Lung (tissue), 11 donors: ENCODE measurements at regions not wholly inside any gene's neighbourhood (a gene's known extent, or its start where the extent isn't known, plus 50 kb on each side); places are given as distances from the start of the nearest gene placed in this dataset.

Experiments used
- ATAC-seq: fragments of 200-7000 bp; cut with Tn5 transposase; one replicate; pipeline ENCODE4 v1.9.1; 2020; ENCODE audit warnings: moderate number of reproducible peaks; ENCODE audit not compliant: insufficient read depth, low FRiP score
- DNase-seq, 3 donors: peaks; one replicate each; pipeline ENCODE4 v3.0.0-alpha.2; 2013 to 2017
- H3K27ac ChIP-seq, 2 donors: one replicate each; pipeline ENCODE4 v1.5.1; 2013; ENCODE audit warnings: mild to moderate bottlenecking in 2 of 2, moderate library complexity in 2 of 2, control low read depth in 1 of 2, inconsistent platforms in 1 of 2, low read depth in 1 of 2, low read length in 1 of 2
- H3K27me3 ChIP-seq, 3 donors: one replicate each; pipeline ENCODE4 v1.5.1; 2013; ENCODE audit warnings: low read length in 2 of 3; ENCODE audit not compliant: control insufficient read depth in 3 of 3, insufficient read depth in 3 of 3
- H3K36me3 ChIP-seq, 4 donors: one replicate each; pipeline ENCODE4 v1.5.1; 2013; ENCODE audit warnings: low read length in 4 of 4, mild to moderate bottlenecking in 1 of 4, moderate library complexity in 1 of 4; ENCODE audit not compliant: control insufficient read depth in 4 of 4, insufficient read depth in 4 of 4
- H3K4me1 ChIP-seq, 5 donors: one replicate each; pipeline ENCODE4 v1.5.1; 2013; ENCODE audit warnings: low read length in 5 of 5, mild to moderate bottlenecking in 2 of 5, moderate library complexity in 1 of 5; ENCODE audit not compliant: control insufficient read depth in 5 of 5, insufficient read depth in 5 of 5
- H3K4me3 ChIP-seq: one replicate; pipeline ENCODE4 v1.5.1; 2013; ENCODE audit warnings: mild to moderate bottlenecking, control low read depth, moderate library complexity
- H3K9ac ChIP-seq, 2 donors: one replicate each; pipeline ENCODE4 v1.5.1; 2013; ENCODE audit warnings: low read length in 2 of 2, control low read depth in 1 of 2; ENCODE audit not compliant: insufficient read depth in 1 of 2
- H3K9me3 ChIP-seq, 4 donors: one replicate each; pipeline ENCODE4 v1.5.1; 2013; ENCODE audit warnings: low read length in 3 of 4, mild to moderate bottlenecking in 1 of 4, moderate library complexity in 1 of 4; ENCODE audit not compliant: control insufficient read depth in 4 of 4, insufficient read depth in 3 of 4
- CTCF ChIP-seq: IDR thresholded peaks from 2 replicates; pipeline ENCODE4 v1.5.1; 2012; ENCODE audit warnings: mild to moderate bottlenecking; ENCODE audit errors: control extremely low read depth, extremely low read depth
- WGBS, 2 donors: extraction: QIAGEN DNeasy Blood & Tissue Kit; methylation state at CpG; one replicate each; pipeline ENCODE4 v1.1.7; 2013; 5-methylcytosine and 5-hydroxymethylcytosine counted together
- donor health status: control.
- donor health status: control.
- donor health status: Bipolar disorder and iron deficiency.
- donor health status: healthy.
- donor health status: DM: yes; HTN: yes; CAD: no.

- no peak overlapping the region for H3K4me3 ChIP-seq
- WGBS, 2 donors: 82 to 87% methylated on average over 4 of the region's 4 CpGs
- H3K9ac ChIP-seq: no peak overlapping the region
- H3K9me3 ChIP-seq: peaks cover 0 to 5% (median 0%) of the 10 kb centered on the region in 4 donors
- H3K36me3 ChIP-seq: no peaks in the 10 kb centered on the region
- no peak for DNase-seq
- H3K4me1 ChIP-seq: no peaks in the 10 kb centered on the region
- TF ChIP-seq CTCF: no peak
- ATAC-seq: no peak
- H3K27me3 ChIP-seq: no peaks in the 10 kb centered on the region
- H3K27ac ChIP-seq: no peak overlapping the region
Measured at GRCh38 chr3:6612034-6612616, 248.8 kb upstream of the GRM7 start.

GRCh38 chr3:6622260-6622659 is 238.7 kb upstream of the GRM7 start:
- WGBS, 2 donors: 39 to 89% methylated on average over 2 of the region's 2 CpGs
- Histone ChIP-seq H3K9me3 (no peaks in the 10 kb centered on the region), H3K36me3 (no peaks in the 10 kb centered on the region), H3K4me1 (no peaks in the 10 kb centered on the region), H3K9ac (no peak overlapping the region), H3K27ac (no peak overlapping the region), H3K4me3 (no peak overlapping the region), H3K27me3 (no peaks in the 10 kb centered on the region)
- no peak for TF ChIP-seq CTCF
- ATAC-seq: no peak
- no peak for DNase-seq

GRCh38 chr3:6622712-6623111 is 238.2 kb upstream of the GRM7 start:
- Histone ChIP-seq H3K27ac (no peak overlapping the region), H3K4me3 (no peak overlapping the region), H3K9me3 (no peaks in the 10 kb centered on the region), H3K27me3 (no peaks in the 10 kb centered on the region), H3K4me1 (no peaks in the 10 kb centered on the region), H3K9ac (no peak overlapping the region), H3K36me3 (no peaks in the 10 kb centered on the region)
- WGBS, 2 donors: 64 to 84% methylated on average over 1 of the region's 1 CpG
- ATAC-seq: no peak
- no peak for DNase-seq
- TF ChIP-seq CTCF: no peak

GRCh38 chr3:6631376-6631775 is 229.5 kb upstream of the GRM7 start:
- H3K4me3 ChIP-seq: no peak overlapping the region
- no peak overlapping the region for H3K9ac ChIP-seq
- H3K27me3 ChIP-seq: no peaks in the 10 kb centered on the region
- DNase-seq (no peak), ATAC-seq (no peak)
- no peak for TF ChIP-seq CTCF
- no peaks in the 10 kb centered on the region for H3K36me3 ChIP-seq
- H3K9me3 ChIP-seq: no peaks in the 10 kb centered on the region
- 66 to 85% methylated on average over 6 of the region's 6 CpGs for WGBS, 2 donors
- H3K27ac ChIP-seq: no peak overlapping the region
- no peaks in the 10 kb centered on the region for H3K4me1 ChIP-seq
